GM12864 (cell line): ENCODE measurements at regions not wholly inside any gene's neighbourhood (a gene's known extent, or its start where the extent isn't known, plus 50 kb on each side); places are given as distances from the start of the nearest gene placed in this dataset.
A peak's percentile ranks its signal among the peaks of the same experiment; 100 is the strongest.

Source experiments
- DNase-seq: peaks from one replicate; pipeline ENCODE4 v3.0.0-alpha.2; 2011; ENCODE audit warnings: low read depth
- H3K4me3 ChIP-seq: 2 replicates; pipeline ENCODE4 v1.5.1; 2011; ENCODE audit warnings: mild to moderate bottlenecking, low read depth, low read length, control low read depth
- CTCF ChIP-seq: IDR thresholded peaks from 2 replicates; pipeline ENCODE4 v1.5.1; 2011; ENCODE audit warnings: low read depth, mild to moderate bottlenecking, moderate library complexity, low read length, control low read depth, inconsistent platforms; ENCODE audit errors: missing control alignments

GRCh38 chr4:22167201-22167600 lies 218.6 kb upstream of the KCNIP4 start:
- no peak overlapping the region for H3K4me3 ChIP-seq
- TF ChIP-seq CTCF, result no peak
- no peak for DNase-seq

GRCh38 chr4:22162454-22162853 lies 213.9 kb upstream of the KCNIP4 start:
- DNase-seq, result no peak
- no peak overlapping the region for H3K4me3 ChIP-seq
- no peak for TF ChIP-seq CTCF

- H3K4me3 ChIP-seq, result no peak overlapping the region
- no peak for TF ChIP-seq CTCF
- DNase-seq, result no peak
Measured at GRCh38 chr4:22130741-22131140, 182.2 kb upstream of the KCNIP4 start.

- DNase-seq, result no peak
- TF ChIP-seq CTCF, result peak; percentile 41
- H3K4me3 ChIP-seq, result no peak overlapping the region
Measured at GRCh38 chr4:22129454-22130029, 181.0 kb upstream of the KCNIP4 start.

- no peak for DNase-seq
- H3K4me3 ChIP-seq, result no peak overlapping the region
- TF ChIP-seq CTCF, result no peak
Measured at GRCh38 chr4:22122062-22122461, 173.5 kb upstream of the KCNIP4 start.

- no peak for DNase-seq
- TF ChIP-seq CTCF, result no peak
- no peak overlapping the region for H3K4me3 ChIP-seq
Measured at GRCh38 chr4:22115262-22115661, 166.7 kb upstream of the KCNIP4 start.

GRCh38 chr4:22103768-22104167 lies 155.2 kb upstream of the KCNIP4 start:
- TF ChIP-seq CTCF, result no peak

More at GRCh38 chr4:22103768-22104167, 155.2 kb upstream of the KCNIP4 start:
- no peak for DNase-seq
- no peak overlapping the region for H3K4me3 ChIP-seq
